Left renal pelvis (tissue), 4 donors: ENCODE measurements at regions not wholly inside any gene's neighbourhood (a gene's known extent, or its start where the extent isn't known, plus 50 kb on each side); places are given as distances from the start of the nearest gene placed in this dataset.
"Not testable (repeated sequence)": the region's sequence is repeated elsewhere in the genome, so short reads cannot be mapped to it uniquely, and the experiment has no call there.

ENCODE experiments used
- DNase-seq, 4 donors: peaks; one replicate each; pipeline ENCODE4 v3.0.0-alpha.2; 2013; ENCODE audit warnings: low read depth in 4 of 4, low spot score in 3 of 4

DNA sequence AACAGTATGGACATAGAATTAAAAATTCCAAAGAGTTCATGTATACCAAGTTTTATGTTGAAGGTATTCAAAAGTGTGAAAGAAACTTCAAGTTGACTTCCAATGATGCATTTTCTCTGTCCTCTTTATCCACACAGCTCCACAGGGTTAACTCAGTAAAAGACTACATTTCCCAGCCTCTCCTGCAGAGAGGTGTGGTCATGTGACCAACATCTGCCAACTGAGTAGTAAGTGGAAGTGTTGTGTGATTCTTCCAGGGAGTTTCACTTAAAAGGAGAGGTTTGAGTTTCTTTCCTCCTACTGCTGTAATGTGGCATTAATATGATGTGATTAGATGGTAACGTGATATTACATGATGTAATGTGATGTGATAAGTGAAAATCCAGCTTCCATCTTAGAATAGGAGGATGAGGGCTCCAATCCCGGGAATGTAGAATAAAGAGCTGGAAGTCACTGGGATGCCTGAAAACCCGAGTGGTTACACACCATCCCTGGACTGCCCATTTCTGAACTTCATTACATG lies 280.6 kb downstream of the ARRDC4 start:
- no peak for DNase-seq

- no peak for DNase-seq
Measured at GRCh38 chr15:98257290-98257689, 296.8 kb downstream of the ARRDC4 start.

DNA sequence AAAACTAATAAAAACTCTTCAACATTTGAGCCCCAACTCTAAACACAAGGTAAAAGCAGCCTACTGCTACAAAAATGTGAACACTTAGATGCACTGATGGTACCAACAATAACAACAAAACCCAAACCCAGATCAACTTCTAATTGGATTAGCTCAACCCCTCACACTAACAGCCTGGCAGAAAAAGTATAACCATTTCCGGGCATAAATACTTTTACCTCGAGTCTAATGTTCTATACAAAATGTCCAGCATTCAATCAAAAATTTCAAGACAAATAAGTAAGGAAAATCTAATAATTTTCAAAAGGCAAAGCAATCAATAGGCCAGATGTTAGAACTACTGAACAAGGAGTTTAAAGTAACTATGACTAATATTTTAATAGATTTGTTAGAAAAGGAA lies 303.3 kb downstream of the ARRDC4 start:
- no peak for DNase-seq

DNA sequence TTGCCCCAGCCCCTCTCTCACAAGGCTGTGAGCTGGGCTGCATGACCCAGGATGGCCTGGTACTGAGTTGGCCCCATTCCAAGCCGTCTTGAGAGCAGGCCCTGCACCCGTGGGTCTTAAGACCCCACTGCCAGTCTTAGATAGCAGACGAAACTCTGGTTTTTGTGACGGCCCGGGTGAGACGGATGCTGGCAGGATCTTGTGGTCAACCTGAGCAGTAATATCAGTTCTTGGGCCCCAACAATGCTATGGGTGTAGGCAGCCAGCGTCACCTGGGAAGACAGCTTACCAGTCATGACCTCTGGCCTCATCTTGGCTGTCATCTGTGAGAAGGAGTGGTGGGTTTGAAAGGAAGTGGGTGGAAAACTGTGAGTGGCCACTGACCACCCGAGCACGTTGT lies 305.8 kb downstream of the ARRDC4 start:
- no peak for DNase-seq

- DNase-seq = no peak
Measured at GRCh38 chr15:98268163-98268562, 307.7 kb downstream of the ARRDC4 start.

GRCh38 chr15:98272625-98273024 lies 312.1 kb downstream of the ARRDC4 start:
- no peak for DNase-seq

GRCh38 chr15:98276018-98276417 lies 315.5 kb downstream of the ARRDC4 start:
- no peak for DNase-seq

DNA sequence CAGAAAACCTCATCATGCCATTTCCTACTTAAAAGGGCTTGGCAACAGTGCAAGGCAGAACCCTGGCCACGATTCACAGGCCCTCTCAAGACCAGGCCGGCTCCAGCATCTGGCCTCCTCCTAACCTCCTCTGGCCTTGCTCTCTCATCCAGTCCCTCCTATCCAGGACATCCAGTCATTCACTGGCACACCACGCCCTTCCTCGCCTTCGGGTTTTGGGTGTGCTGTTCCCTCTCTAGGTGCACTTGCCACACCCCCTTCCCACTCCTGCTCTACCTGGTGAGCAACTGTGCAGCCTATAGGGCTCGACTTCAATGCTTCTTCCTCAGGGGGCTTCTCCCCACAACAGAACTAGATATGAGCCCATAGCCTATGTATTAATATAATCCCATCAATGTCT lies 317.1 kb downstream of the ARRDC4 start:
- no peak for DNase-seq

DNA sequence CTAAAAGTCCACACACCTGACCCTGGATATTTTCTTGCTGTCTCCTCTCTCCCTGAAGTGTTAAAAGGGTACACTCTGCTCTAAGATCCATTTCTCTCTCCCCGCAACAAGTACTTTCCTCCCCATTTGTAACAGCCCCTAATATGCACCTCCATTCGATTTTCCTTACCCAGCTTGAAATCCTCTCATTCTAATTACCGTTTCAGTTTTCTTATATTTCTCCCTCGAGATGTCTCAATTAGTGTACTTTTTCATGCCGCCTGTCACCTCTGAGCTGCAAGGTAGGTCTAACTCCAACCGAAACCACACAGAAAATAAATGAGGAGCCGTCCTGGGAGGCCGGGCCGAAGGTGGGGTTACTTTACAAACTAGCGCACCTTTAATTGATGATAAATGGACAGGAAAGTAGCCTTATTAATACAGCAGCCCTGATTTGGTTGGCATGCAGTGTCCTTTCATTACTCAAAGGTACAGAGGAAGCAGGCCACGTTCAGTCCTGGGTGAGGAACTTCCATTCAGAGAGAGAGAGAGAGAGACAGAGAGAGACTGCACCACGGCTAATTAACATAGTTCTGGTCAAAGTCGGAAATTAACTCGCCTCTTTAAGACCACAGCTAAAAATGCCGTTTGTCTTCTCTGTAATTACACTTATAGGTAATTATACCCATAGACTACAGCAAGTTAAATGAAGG lies 319.9 kb downstream of the ARRDC4 start:
- no peak for DNase-seq

DNA sequence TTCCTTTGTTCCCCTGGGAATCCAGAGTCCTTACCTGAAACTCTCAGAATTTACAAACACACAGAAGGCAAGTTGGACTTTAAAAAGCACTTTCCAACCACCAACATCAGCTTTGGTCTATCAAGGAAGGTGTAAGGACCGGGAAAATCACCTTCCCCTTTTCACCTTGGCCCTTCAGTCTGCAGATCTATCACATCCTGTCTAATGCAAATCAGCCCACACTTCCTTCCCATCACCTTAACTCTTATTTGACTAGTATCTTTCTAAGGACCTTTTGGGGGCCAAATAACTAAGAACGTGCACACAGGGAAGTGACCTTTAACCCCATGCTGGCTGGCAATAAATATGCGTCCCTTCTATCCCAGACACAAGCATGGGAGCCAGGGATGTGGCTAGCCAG lies 320.6 kb downstream of the ARRDC4 start:
- DNase-seq = no peak

GRCh38 chr15:98282656-98283332 lies 322.3 kb downstream of the ARRDC4 start:
- DNase-seq = no peak

GRCh38 chr15:98286200-98286599 lies 325.7 kb downstream of the ARRDC4 start:
- no peak for DNase-seq

DNA sequence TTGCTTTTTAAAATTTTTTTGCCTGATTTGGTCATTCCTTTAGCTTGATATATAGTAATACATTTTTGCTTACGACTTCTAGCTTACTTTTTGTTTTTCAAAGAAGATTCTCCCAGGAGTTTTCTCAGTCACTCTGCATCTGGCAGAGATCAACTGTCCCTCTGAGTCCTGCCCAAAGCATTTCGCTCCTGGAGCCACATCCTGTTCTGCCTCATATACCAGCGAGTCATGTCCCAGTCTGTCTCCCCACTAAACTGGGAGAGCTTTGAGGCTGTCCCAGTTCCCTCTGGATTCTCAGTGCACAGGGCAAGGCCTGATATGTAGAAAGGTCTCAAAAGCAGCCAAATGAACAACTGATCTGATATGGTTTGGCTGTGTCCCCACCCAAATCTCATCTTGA lies 326.3 kb downstream of the ARRDC4 start:
- no peak for DNase-seq

- DNase-seq = no peak
Measured at GRCh38 chr15:98288091-98288590, 327.6 kb downstream of the ARRDC4 start.

GRCh38 chr15:98289747-98290146 lies 329.2 kb downstream of the ARRDC4 start:
- peak in 1 of 4 donors; percentile 24 for DNase-seq

DNA sequence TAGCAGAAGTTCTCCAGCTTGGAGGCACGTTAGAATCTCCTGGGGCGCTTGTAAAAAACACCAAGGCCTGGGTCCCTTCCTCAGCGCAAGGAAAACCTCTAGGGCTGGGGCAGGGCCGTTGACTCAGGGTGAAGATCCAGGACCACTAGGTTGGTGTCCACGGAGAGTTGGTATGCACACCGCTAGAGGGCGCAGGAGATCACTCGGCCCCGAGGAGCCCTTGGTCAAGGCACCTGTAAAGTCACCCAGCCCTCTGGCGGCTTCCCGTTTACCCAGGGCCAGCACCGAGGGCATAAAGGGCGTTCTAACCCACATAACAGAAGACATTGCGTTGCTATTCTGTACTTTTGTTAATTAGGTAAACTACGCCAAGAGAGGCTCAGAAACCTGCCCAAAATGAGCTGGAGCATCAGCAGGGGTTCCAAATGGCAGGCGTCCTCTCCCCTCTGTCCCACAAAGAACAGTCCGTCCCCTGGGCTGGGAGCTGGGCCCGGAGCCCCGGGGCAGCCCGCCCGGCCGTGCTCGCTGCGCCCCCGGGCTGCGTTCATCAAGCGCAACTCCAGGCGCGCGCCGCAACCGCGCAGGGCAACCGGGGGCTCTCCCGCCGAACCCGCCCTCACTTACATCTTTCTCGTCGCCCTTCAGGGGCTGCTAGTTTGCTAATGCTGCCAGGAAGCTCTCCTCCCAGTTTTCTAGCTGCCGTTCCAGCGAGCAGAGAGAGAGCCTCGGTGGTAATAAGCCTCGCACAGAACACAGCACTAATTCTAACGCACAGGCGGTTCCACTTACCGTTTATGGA lies 332.1 kb downstream of the ARRDC4 start:
- DNase-seq = no peak

DNA sequence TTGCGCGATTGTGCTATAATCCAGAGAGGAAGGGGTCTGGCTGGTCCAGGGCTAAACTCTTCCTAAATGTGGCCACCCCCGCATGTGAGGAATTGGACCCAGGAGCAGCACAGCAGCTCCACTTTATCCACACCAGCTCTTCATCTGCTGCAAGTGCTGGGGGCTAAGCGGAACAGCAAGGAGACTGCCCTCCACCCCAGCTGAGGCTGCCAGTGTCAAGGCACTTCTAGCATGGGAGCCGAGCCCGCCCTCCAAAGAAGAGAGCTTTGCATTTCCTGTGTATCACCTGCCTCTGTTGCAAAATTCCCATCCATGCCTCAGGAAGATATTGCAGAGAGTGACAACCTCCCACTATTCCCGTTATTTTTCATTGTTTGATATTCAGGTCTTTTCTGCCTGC lies 333.6 kb downstream of the ARRDC4 start:
- DNase-seq = no peak

DNA sequence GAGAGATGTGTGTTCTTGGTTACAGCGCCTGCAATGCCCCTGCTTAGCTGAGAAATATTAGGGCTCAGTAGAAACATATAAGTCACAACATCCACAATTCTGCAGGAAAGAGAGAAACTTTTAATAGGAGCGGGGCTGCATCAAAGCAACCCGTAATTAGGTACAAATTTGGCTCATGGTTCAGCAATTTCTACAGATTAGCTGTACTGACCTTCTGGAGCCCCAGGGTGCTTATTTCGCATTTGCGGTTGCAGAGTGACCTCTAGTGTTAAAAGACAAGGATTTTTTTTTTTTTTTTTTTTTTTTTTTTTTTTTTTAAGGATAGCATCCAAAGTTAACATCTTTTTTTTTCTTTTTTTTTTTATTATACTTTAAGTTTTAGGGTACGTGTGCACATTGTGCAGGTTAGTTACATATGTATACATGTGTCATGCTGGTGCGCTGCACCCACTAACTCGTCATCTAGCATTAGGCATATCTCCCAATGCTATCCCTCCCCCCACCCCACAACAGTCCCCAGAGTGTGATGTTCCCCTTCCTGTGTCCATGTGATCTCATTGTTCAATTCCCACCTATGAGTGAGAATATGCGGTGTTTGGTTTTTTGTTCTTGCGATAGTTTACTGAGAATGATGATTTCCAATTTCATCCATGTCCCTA lies 334.7 kb downstream of the ARRDC4 start:
- DNase-seq = not testable (repeated sequence)

- no peak for DNase-seq
Measured at GRCh38 chr15:98296653-98297052, 336.1 kb downstream of the ARRDC4 start.

DNA sequence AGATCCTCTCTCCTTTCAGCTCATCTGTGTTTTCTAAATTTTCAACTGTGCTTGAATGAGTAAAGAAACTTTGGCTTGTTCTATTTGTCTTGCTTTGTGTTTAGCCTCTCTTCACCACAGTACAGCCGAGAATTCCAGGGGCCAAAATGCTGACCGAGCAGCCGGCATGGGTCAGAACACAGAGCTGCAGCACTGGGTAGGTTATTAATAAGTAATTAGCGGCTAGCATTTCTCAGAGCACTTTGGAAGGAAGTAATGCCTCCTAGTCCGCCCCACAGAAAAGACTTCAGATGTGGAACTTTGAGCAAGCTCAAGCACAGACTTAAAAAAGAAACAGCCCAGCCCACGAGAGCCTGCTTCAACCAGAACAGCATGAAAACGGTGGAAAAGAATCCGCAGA lies 343.9 kb downstream of the ARRDC4 start:
- no peak for DNase-seq

- no peak for DNase-seq
Measured at GRCh38 chr15:98308117-98308516, 340.2 kb upstream of the IGF1R start.
